ENCODE measurements at regions not wholly inside any gene's neighbourhood (a gene's known extent, or its start where the extent isn't known, plus 50 kb on each side); places are given as distances from the start of the nearest gene placed in this dataset.
A peak's percentile ranks its signal among the peaks of the same experiment; 100 is the strongest.

- DNase-seq: no peak
Measured at GRCh38 chr2:118502106-118502505, 345.3 kb downstream of the EN1 start.

GRCh38 chr2:118498943-118499342, 348.5 kb downstream of the EN1 start:
- no peak for DNase-seq

GRCh38 chr2:118496870-118497611, 350.4 kb downstream of the EN1 start:
- no peak for DNase-seq

GRCh38 chr2:118496467-118496866, 351.0 kb downstream of the EN1 start:
- no peak for DNase-seq

GRCh38 chr2:118495290-118495689, 352.2 kb downstream of the EN1 start:
- DNase-seq: no peak

GRCh38 chr2:118493213-118493612, 354.2 kb downstream of the EN1 start:
- no peak for DNase-seq

- no peak for DNase-seq
Measured at GRCh38 chr2:118492335-118492734, 355.1 kb downstream of the EN1 start.

GRCh38 chr2:118490330-118490729, 357.1 kb downstream of the EN1 start:
- no peak for DNase-seq

GRCh38 chr2:118489712-118490299, 357.6 kb downstream of the EN1 start:
- no peak for DNase-seq

- no peak for DNase-seq
Measured at GRCh38 chr2:118481299-118481698, 366.1 kb downstream of the EN1 start.

- DNase-seq: no peak
Measured at GRCh38 chr2:118479020-118479419, 368.4 kb downstream of the EN1 start.

- no peak for DNase-seq
Measured at GRCh38 chr2:118477111-118477862, 370.2 kb downstream of the EN1 start.

- no peak for DNase-seq
Measured at GRCh38 chr2:118475622-118476205, 371.7 kb downstream of the EN1 start.

- no peak for DNase-seq
Measured at GRCh38 chr2:118474541-118474920, 372.9 kb downstream of the EN1 start.

- DNase-seq: peak; percentile 65
Measured at GRCh38 chr2:118473846-118474540, 373.5 kb downstream of the EN1 start.

GRCh38 chr2:118473241-118473640, 374.2 kb downstream of the EN1 start:
- no peak for DNase-seq

- DNase-seq: no peak
Measured at GRCh38 chr2:118470297-118470696, 377.2 kb downstream of the EN1 start.

GRCh38 chr2:118469103-118469502, 378.3 kb downstream of the EN1 start:
- DNase-seq: no peak

GRCh38 chr2:118464546-118465265, 376.4 kb downstream of the INSIG2 start:
- DNase-seq: no peak

GRCh38 chr2:118464046-118464445, 375.8 kb downstream of the INSIG2 start:
- no peak for DNase-seq

- DNase-seq: no peak
Measured at GRCh38 chr2:118460425-118460824, 372.2 kb downstream of the INSIG2 start.

- DNase-seq: no peak
Measured at GRCh38 chr2:118459426-118459825, 371.2 kb downstream of the INSIG2 start.

Data from NCI-H510A treated with DMSO at 0.1 percent for 48 hours (cell line).